T-helper 1 cell (primary cell): ENCODE measurements at regions not wholly inside any gene's neighbourhood (a gene's known extent, or its start where the extent isn't known, plus 50 kb on each side); places are given as distances from the start of the nearest gene placed in this dataset.
"Not testable (repeated sequence)": the region's sequence is repeated elsewhere in the genome, so short reads cannot be mapped to it uniquely, and the experiment has no call there.

ENCODE experiments used
- DNase-seq, 5 donors: peaks; one replicate each; pipeline ENCODE4 v3.0.0-alpha.2; 2012 to 2020

GRCh38 chr4:24195991-24196736, 306.3 kb upstream of the PPARGC1A start:
- DNase-seq, result no peak

- DNase-seq, result no peak
Measured at GRCh38 chr4:24192018-24192641, 302.3 kb upstream of the PPARGC1A start.

DNA sequence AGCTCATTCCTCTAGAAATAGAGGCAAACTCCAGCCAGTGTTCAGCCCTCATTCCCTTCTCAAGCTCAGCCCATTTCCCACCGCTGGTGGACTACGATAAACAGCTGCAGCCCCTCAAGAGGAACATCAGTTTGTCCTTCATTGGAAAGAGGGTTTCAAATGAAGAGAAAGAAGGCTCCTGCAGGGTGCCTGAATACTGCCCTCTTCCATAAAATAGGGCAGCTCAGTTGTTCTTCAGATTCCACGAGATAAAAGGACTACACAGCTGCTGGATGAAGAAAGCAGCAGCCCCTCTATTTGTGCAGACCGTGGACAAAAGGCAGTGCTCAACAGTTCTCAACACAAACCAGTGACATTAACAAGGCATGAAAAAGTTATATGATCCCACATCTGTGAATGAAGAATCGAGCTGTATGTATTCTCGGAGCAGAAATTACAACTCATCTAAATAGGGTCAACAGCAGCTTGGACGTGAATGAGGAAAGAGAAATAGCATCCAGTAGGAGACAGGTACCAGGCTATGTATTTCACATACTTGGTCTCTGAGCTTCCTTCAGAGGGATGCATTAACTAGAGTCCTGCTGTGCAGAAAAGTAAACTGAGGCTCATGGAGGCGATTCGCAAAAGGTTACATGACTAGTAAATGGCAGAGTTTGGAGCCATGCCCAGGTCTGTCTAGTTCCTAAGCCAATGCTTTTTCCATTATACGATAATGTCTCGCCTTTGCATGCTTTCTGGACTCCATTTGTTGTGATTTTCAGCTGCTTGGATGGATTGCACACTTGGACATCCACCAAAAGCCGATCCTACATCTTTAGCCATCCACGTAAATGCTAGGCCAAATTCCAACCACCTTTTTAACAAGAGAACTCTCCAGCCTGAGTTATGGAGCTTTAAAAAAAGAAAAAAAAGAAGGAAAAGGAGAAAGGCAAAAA, 301.2 kb upstream of the PPARGC1A start:
- DNase-seq, result no peak

GRCh38 chr4:24188459-24188858, 298.6 kb upstream of the PPARGC1A start:
- DNase-seq, result no peak

GRCh38 chr4:24186466-24186865, 296.6 kb upstream of the PPARGC1A start:
- no peak for DNase-seq

GRCh38 chr4:24181005-24181404, 291.2 kb upstream of the PPARGC1A start:
- no peak for DNase-seq

DNA sequence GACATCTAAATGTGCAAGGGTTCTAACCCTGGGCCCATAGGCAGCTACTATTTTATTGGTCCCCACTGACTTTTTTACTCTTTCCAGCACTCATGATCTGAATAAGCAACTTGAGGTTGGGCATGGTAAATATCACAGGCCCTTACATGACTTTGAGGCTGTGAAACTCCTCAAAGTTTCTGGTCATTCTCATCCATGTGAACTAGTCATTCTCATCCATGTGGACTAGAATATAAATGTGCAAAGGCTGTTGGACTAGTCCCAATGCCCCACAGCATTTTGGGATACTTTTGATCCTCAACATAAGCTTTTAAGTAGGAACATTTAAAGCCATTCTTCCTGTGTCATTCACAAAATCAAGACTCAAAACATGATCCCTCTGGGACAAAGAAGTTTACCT, 290.7 kb upstream of the PPARGC1A start:
- no peak for DNase-seq

DNA sequence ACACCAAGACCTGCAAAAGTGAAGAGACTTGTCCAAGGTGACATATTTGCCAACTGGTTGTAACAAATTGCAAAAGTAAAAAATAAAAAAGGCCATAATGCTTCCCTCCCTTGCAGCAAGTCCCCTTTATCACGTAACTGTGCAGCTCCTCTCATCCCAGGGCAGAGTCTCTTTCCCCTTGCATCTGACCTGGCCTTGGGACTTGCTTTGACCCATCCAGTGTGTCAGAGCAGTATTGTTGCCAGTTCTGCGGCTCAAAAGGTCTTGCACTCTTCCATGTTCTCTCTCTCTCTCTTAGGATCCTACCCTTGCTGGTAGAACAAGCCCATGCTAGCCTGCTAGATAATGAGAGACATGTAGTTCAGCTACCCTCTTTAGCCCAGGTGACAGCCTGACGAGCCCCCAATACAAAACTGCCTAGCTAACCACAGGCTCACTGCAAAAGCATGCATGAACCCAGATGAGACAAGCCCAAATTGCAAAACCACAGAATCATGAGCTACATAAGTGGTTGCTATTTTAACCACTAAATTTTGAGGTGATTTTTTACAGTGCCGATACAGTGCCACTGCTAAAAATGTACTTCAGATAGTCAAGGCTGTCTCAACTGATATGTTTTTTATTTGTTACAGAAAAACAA, 289.5 kb upstream of the PPARGC1A start:
- DNase-seq, result no peak

GRCh38 chr4:24177443-24177842, 287.6 kb upstream of the PPARGC1A start:
- not testable (repeated sequence) for DNase-seq

DNA sequence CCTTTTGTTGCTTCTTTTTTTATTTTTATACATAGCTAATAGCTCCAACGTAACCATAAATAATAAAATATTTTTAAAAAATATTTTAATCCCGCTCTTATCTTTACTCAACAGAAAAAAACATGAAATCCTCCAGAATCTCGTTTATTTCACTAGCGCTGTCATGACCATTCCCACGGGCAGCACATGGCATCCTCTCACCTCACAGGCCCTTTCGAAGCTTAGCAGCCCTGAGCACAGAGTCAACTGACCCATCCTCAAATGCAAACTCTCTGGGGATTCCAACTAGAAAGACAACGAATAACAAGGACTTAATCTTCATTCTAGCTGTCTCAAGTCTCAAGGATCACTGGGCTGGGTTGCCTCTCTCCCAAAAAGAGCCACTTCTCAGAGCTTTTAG, 285.9 kb upstream of the PPARGC1A start:
- no peak for DNase-seq

GRCh38 chr4:24174602-24175001, 284.8 kb upstream of the PPARGC1A start:
- no peak for DNase-seq

DNA sequence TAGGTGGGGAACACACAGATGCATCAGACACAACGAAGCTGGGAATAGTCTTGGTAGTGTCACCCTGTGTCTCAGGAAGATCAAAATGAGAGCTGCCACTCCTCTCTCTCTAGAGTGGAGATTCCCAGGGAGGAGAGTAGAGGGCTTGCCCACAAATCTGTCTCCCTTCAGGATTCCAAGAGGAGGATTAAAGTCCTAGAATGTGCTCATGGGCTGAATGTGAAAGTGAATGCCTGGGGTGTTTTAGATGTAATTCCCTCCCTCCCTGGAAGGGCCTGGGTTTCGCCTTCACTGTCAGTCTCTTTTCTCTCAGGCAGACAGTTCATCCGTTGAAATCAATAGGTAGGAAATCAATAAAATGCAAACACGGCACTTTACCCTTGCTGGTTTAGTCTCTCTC, 282.6 kb upstream of the PPARGC1A start:
- DNase-seq, result no peak

GRCh38 chr4:24169956-24170355, 280.1 kb upstream of the PPARGC1A start:
- no peak for DNase-seq

DNA sequence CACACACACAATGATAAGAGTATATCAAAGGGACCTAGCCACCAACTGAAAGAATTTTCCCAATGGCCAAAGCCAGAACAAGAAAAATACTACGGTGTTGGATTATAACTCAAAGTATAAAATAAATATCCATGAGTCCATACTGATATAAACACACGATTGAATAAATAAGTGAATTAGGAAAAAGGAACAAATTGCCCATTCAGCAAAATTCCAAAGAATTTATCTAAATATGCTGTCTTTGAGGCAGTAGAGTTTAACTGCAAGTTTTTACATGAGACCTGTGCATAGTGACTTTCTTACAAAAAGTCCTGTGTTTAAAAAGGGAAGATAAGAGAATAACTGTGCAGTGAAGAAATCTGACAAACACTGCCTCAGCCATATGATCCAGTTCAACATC, 278.8 kb upstream of the PPARGC1A start:
- DNase-seq, result no peak

GRCh38 chr4:24166501-24166900, 276.7 kb upstream of the PPARGC1A start:
- no peak for DNase-seq

- DNase-seq, result no peak
Measured at GRCh38 chr4:24164797-24165196, 274.9 kb upstream of the PPARGC1A start.

DNA sequence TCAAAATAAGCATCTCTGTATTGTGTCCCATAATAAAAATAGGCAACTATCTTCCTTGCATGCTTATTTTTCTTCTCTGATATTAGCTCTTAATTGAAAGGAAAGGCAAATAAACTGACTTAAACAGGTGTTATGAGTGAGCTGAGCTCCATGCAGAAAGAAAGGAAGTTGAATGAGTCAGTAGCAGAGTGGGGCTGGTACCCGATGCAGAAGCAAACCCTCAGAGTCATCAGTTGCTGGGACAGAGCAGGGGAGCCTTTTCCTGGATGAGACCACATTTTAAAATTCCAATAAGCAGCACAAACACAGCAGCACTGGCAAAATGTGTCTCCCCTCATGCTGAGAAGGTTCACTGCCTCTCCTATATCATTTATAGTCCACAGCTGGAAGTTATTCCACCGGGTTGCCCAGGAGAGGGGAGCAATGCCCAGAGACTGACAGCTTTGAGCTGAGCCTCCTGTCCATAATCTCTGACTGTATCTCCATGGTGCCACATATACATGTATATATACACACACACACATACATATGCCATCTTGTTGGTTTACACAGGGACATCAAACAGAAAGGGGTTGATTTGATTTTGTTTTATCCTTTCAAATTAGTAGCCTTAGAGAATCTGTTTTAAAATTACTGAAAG, 274.3 kb upstream of the PPARGC1A start:
- no peak for DNase-seq

DNA sequence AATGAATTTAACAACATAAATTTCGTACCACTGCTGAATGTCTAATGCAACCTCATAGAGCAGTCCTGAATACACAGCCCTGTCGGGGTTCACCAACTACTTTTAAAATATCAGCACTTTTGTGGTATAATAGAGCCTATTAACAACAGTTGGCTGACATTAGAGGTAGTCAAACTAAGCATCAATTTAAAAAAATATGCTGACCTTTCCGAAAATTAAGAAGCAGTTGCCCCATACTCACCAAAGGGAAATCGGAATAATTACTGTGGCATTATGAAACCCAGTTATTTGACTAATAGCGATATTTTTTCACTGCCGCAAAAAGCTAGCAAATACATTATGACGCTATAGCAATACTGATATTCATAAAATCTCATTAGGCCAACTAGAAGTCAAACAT, 273.5 kb upstream of the PPARGC1A start:
- no peak for DNase-seq

- DNase-seq, result no peak
Measured at GRCh38 chr4:24160358-24160757, 270.5 kb upstream of the PPARGC1A start.

- DNase-seq, result no peak
Measured at GRCh38 chr4:24158031-24158430, 268.2 kb upstream of the PPARGC1A start.

DNA sequence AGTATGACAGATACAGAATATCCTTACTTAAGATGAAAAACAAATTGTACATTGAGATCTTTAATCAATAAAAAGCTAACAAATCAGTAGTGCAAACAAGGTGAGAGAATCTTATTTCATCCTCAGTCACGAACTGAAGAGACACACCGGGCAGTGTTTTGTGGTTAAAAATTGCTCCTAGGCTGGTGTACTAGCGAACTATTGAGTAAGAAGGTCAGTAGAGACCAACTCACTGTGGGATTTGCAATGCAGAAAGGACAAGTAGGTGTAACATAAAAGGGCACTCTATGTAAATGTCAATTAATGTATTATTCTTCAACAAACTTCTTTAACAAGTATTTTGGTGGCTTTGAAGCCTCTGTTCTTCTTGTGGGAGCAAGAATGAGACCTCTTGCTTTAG, 260.2 kb upstream of the PPARGC1A start:
- DNase-seq, result no peak

DNA sequence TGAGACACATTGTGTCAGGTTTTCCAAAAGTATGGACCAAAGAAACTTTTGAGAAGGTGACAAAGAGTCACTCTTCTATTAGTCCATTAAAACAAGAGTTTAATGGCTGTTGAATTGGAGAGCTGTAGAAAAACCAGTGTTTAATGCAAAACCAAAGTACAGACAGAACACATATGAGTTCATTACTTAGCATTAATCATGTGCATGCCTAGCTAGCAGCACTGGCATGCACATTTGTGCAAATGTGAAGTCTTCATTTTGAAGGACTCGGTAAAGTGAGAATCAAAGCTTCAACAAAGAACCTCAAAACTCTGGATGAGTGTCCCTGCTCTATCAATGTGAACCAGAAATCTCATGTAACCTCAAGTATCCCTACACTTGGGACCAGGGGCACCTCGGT, 256.3 kb upstream of the PPARGC1A start:
- DNase-seq, result no peak

GRCh38 chr4:24145591-24145990, 255.7 kb upstream of the PPARGC1A start:
- DNase-seq, result no peak
